CD4-positive, alpha-beta T cell (primary cell): ENCODE measurements at regions not wholly inside any gene's neighbourhood (a gene's known extent, or its start where the extent isn't known, plus 50 kb on each side); places are given as distances from the start of the nearest gene placed in this dataset.

Experiments
- ATAC-seq: fragments of 200-7000 bp; cut with Tn5 transposase; one replicate; pipeline ENCODE4 v1.10.0; 2022; ENCODE audit warnings: mild to moderate bottlenecking; ENCODE audit not compliant: poor library complexity
- CTCF ChIA-PET: fragments of 350-600 bp; sonication (Branson Sonifier 250); formaldehyde crosslinking; loops from one replicate; lab custom pipeline; 2021; ENCODE audit warnings: antibody characterized with exemption, inconsistent platforms; lab: Charles Lee
- POLR2A ChIA-PET: fragments of 350-600 bp; sonication (Branson Sonifier 250); formaldehyde crosslinking; loops from one replicate; lab custom pipeline; 2021; ENCODE audit warnings: antibody characterized with exemption, inconsistent platforms; lab: Charles Lee
- DNase-seq, 14 experiments: peaks; one replicate each; pipeline ENCODE4 v3.0.0-alpha.2; 2013 to 2020; ENCODE audit warnings: mixed read lengths in 2 of 14
- H3K27ac ChIP-seq, 2 donors: one replicate each; pipeline versions ENCODE4 v1.5.1 to v1.7.0; 2013; ENCODE audit warnings: low read length in 2 of 2, low read depth in 1 of 2, mild to moderate bottlenecking in 1 of 2
- H3K27me3 ChIP-seq, 2 experiments: 1 replicate in 1 of 2; 2 replicates in 1 of 2; pipeline versions ENCODE4 v1.6.1 to v1.7.0; 2013; ENCODE audit warnings: low read length in 2 of 2, control low read depth in 1 of 2, mild to moderate bottlenecking in 1 of 2, moderate library complexity in 1 of 2; ENCODE audit not compliant: insufficient read depth in 2 of 2, control insufficient read depth in 1 of 2
- H3K36me3 ChIP-seq: one replicate; pipeline ENCODE4 v1.6.1; 2013; ENCODE audit warnings: low read length, control low read depth; ENCODE audit not compliant: insufficient read depth
- H3K4me1 ChIP-seq: one replicate; pipeline ENCODE4 v1.6.1; 2013; ENCODE audit warnings: low read length, control low read depth; ENCODE audit not compliant: insufficient read depth
- H3K4me3 ChIP-seq: one replicate; pipeline ENCODE4 v1.5.1; 2013; ENCODE audit warnings: mild to moderate bottlenecking, low read length, moderate library complexity
- H3K9me3 ChIP-seq, 2 experiments: 1 replicate in 1 of 2; 2 replicates in 1 of 2; pipeline versions ENCODE4 v1.6.1 to v1.7.0; 2013; ENCODE audit warnings: low read length in 2 of 2, mild to moderate bottlenecking in 2 of 2, control low read depth in 1 of 2, moderate library complexity in 1 of 2; ENCODE audit not compliant: control insufficient read depth in 1 of 2, insufficient read depth in 1 of 2
- H3K27ac Mint-ChIP-seq: one replicate; pipeline ENCODE4 v1.8.0; 2020; ENCODE audit warnings: mixed read lengths
- H3K27me3 Mint-ChIP-seq: one replicate; pipeline ENCODE4 v1.8.0; 2021; ENCODE audit warnings: mixed read lengths
- H3K36me3 Mint-ChIP-seq: one replicate; pipeline ENCODE4 v1.8.0; 2021; ENCODE audit warnings: low read depth, mixed read lengths
- H3K4me1 Mint-ChIP-seq: one replicate; pipeline ENCODE4 v1.8.0; 2021; ENCODE audit warnings: low read depth, mixed read lengths
- H3K4me3 Mint-ChIP-seq: one replicate; pipeline ENCODE4 v1.8.0; 2020; ENCODE audit warnings: mild to moderate bottlenecking, mixed read lengths
- H3K9me3 Mint-ChIP-seq: one replicate; pipeline ENCODE4 v1.8.0; 2020; ENCODE audit warnings: mixed read lengths
- CTCF ChIP-seq: fragments of 200-600 bp; IDR thresholded peaks from one replicate; pipeline ENCODE4 v1.8.0; 2022; ENCODE audit warnings: antibody characterized with exemption, mild to moderate bottlenecking
- intact Hi-C, 2 experiments: fragments of 100-400 bp; cut with DNase I in 1 of 2; cut with micrococcal nuclease in 1 of 2; formaldehyde crosslinking; loops; one replicate each; pipeline versions ENCODE4 v1.15.1 to v1.9.0; 2023 to 2025; cut with DNase I, micrococcal nuclease

- H3K4me1 Mint-ChIP-seq, result peaks cover 8% of the 10 kb centered on the region
- Histone ChIP-seq H3K9me3 (no peaks in the 10 kb centered on the region), H3K27me3 (no peaks in the 10 kb centered on the region), H3K27ac (no peak overlapping the region), H3K36me3 (no peaks in the 10 kb centered on the region), H3K4me3 (no peak overlapping the region), H3K4me1 (no peaks in the 10 kb centered on the region)
- no peak overlapping the region for H3K4me3 Mint-ChIP-seq
- ChIA-PET CTCF (no interaction called here), POLR2A (no interaction called here)
- no peak for DNase-seq
- ATAC-seq, result no peak
- H3K9me3 Mint-ChIP-seq, result no peaks in the 10 kb centered on the region
- no peaks in the 10 kb centered on the region for H3K36me3 Mint-ChIP-seq
- TF ChIP-seq CTCF, result no peak
- intact Hi-C loops, result loop anchor here in 1 of 2 experiments (10.0 kb wide), 1 partner anchor 95 kb away; the partner anchor contains the start of gene MID1IP1
- H3K27me3 Mint-ChIP-seq, result no peaks in the 10 kb centered on the region
- no peak overlapping the region for H3K27ac Mint-ChIP-seq
These were observed 98.4 kb downstream of the MID1IP1 start for GRCh38 chrX:38899650-38900049.

GRCh38 chrX:38900719-38901118 is 99.5 kb downstream of the MID1IP1 start:
- Mint-ChIP-seq H3K9me3 (no peaks in the 10 kb centered on the region), H3K27me3 (no peaks in the 10 kb centered on the region), H3K4me1 (peaks cover 8% of the 10 kb centered on the region), H3K36me3 (no peaks in the 10 kb centered on the region), H3K27ac (no peak overlapping the region), H3K4me3 (no peak overlapping the region)
- ChIA-PET CTCF (no interaction called here), POLR2A (no interaction called here)
- H3K4me1 ChIP-seq, result no peaks in the 10 kb centered on the region
- no peak for ATAC-seq
- TF ChIP-seq CTCF, result no peak
- DNase-seq, result no peak
- intact Hi-C loops, result no loop called here
- no peaks in the 10 kb centered on the region for H3K36me3 ChIP-seq
- H3K9me3 ChIP-seq, result no peaks in the 10 kb centered on the region
- H3K27me3 ChIP-seq, result no peaks in the 10 kb centered on the region
- no peak overlapping the region for H3K4me3 ChIP-seq
- H3K27ac ChIP-seq, result no peak overlapping the region

- no peak for TF ChIP-seq CTCF
- POLR2A ChIA-PET, result no interaction called here
- H3K9me3 ChIP-seq, result no peaks in the 10 kb centered on the region
- no peaks in the 10 kb centered on the region for H3K27me3 ChIP-seq
- H3K4me1 ChIP-seq, result no peaks in the 10 kb centered on the region
- no peaks in the 10 kb centered on the region for H3K36me3 ChIP-seq
- Mint-ChIP-seq H3K36me3 (no peaks in the 10 kb centered on the region), H3K9me3 (no peaks in the 10 kb centered on the region), H3K27me3 (no peaks in the 10 kb centered on the region), H3K27ac (no peak overlapping the region), H3K4me3 (no peak overlapping the region), H3K4me1 (peaks cover 8% of the 10 kb centered on the region)
- no peak for DNase-seq
- CTCF ChIA-PET, result interaction anchor here (1.0 kb wide), 1 partner anchor 9 kb away, joined by 3 read pairs; no protein-coding TSS in a partner anchor
- no peak overlapping the region for H3K27ac ChIP-seq
- ATAC-seq, result no peak
- intact Hi-C loops, result no loop called here
- H3K4me3 ChIP-seq, result no peak overlapping the region
These were observed 101.8 kb downstream of the MID1IP1 start for GRCh38 chrX:38902972-38903492.
